Stimulated activated CD4-positive, alpha-beta T cell treated with anti-CD3 and anti-CD28 coated beads, Interleukin-15, amount 100 ng/mL, for 48 hours (primary cell): ENCODE measurements at regions not wholly inside any gene's neighbourhood (a gene's known extent, or its start where the extent isn't known, plus 50 kb on each side); places are given as distances from the start of the nearest gene placed in this dataset.
"Not testable (repeated sequence)": the region's sequence is repeated elsewhere in the genome, so short reads cannot be mapped to it uniquely, and the experiment has no call there.

Source experiments
- DNase-seq, 2 donors: peaks; one replicate each; pipeline ENCODE4 v3.0.0-alpha.2; 2020; ENCODE audit warnings: low read depth in 2 of 2

GRCh38 chr17:34012709-34013375 lies 242.2 kb upstream of the CCL2 start:
- no peak for DNase-seq

DNA sequence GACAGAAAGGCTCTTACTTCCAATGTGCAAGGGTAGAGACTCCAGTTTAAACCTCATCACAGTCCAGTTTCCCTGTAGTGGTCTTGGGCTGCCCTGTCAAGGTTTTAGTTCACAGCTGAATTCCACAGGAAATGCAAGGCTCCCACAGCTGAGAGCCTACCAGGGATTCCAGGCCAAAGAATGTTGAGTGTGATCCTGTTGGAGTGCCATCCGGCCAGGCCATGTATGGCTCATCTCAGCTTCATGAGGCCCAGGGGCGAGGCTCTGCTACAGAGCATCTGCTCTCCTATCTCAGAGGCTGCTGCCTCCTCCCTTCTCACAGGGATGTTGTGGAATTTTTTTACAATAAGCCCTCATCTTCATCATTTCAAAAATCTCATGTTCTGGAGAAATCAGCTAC lies 239.8 kb upstream of the CCL2 start:
- no peak for DNase-seq

DNA sequence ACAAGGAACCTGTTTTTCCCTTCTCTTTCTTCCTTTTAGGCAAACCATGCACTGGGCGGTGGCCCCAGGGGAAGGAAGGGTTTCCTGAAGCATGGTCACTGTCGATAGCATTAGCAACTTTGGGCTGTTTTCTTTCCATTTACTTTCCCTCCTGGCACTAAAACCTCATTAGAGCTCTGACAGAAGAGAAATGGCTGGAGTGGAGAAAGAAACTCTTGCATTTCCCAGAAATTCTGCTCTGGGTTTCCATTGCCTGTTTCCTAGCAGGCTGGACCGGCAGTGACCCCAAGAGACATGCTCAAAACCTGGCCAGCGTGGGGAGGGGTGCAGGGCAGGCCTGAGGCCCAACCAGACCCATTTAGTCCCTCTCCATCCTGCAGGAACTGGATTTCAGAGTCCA lies 230.7 kb upstream of the CCL2 start:
- no peak for DNase-seq

GRCh38 chr17:34024806-34025551 lies 230.1 kb upstream of the CCL2 start:
- no peak for DNase-seq

DNA sequence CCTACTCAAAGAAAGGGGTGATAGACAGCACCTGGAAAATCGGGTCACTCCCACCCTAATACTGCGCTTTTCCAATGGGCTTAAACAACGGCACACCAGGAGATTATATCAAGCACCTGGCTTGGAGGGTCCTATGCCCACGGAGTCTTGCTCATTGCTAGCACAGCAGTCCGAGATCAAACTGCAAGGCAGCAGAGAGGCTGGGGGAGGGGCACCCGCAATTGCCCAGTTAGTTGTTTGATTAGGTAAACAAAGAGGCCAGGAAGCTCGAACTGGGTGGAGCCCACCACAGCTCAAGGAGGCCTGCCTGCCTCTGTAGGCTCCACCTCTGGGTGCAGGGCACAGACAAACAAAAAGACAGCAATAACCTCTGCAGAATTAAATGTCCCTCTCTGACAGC lies 224.5 kb upstream of the CCL2 start:
- DNase-seq, result not testable (repeated sequence)

- not testable (repeated sequence) for DNase-seq
Measured at GRCh38 chr17:34032305-34032704, 222.8 kb upstream of the CCL2 start.

DNA sequence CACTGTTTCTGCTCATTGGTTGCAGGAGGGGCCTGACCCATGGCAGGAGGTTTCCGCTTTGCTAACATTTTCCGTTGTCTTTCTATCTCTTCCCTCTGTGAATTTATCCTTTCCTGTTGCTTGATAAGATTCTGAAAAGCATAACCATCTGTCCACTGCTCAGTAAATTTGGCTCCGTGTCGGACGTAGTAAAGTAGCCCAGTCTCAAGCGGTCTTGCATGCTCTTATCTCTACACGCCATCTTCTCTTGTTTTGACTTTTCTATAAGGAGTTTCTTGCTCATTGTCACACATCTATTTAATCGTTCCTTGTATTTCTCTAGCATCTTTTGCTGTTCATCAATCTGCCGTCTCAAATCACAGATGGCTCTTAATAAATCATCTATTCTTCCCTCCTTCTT lies 216.3 kb upstream of the CCL2 start:
- DNase-seq, result not testable (repeated sequence)

DNA sequence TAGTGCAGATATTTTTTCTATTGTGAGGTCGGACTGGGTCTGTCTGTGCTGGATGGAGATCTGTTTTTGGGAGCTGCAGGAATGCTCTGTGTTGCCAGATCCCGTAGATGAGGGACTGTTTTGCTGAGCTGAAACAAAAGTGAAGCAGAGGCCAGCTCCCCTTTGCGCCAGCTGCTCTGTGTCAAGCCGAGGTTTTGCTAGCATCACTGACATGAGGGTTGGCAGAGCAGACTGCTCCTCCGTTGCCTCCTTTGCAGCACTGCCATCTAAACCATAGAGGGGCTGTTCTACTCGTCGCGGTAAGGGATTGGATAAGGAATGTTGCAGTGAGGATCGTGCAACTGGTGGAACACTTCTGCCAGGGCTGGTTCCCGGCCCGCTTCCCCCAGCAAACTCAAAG lies 215.9 kb upstream of the CCL2 start:
- not testable (repeated sequence) for DNase-seq

DNA sequence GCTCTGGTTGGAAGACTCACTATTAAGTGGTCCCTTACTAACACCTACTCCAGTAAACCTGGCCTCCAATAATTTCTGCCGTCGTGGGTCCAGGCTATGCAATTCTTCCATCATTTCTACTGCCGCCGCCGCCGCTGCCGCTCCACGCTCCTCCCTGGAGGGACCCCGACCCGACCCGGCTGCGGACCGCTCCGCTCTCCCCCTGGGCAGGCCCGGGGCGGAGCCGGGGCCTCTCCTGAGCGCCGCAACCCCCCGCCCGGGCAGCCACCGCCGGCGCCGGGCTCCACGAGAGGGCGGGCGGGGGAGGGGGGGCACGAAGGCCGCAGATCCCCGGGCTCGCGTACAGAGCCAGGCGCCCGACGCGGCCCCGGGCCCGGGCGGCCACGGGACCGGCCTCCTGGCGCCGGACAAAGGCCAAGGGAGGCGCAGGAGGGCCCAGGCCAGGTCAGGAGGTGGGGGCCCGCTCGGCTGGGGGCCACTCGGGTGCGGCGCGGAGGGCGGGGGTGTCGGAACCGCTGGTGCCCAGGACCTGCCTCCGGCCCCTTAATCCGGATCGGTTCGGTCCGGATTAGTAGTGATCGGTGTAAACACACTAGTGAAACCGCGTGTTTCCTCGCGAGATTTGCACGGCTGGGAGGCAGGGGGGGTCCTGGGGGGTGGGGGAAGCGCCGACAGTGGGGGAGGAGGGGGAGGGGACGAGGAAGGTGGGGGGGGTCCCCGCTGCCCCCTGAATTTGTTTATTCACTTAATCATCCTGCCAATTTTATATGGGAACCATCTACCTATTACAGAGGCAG lies 215.1 kb upstream of the CCL2 start:
- not testable (repeated sequence) for DNase-seq

GRCh38 chr17:34045990-34046389 lies 209.1 kb upstream of the CCL2 start:
- no peak for DNase-seq

DNA sequence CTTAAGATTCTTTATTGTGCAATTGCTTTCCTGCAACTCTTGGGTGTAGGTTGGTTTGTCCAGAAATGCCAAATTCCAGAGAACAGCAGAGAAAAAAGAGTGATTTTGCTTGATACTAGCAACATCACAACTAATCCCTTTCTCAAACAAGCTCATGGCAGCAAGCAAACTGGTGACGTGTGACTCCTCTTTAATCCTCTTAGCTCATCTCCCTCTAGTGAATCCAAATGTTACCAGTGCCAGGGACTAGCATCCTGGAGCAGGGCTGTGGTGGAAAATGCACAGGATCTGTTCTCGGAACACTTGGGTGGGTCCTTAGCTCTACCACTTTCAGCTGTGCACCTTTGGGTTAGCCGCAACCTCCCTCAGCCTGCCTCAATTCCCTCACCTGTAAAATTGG lies 204.0 kb upstream of the CCL2 start:
- no peak for DNase-seq

- no peak for DNase-seq
Measured at GRCh38 chr17:34054495-34054894, 200.6 kb upstream of the CCL2 start.

DNA sequence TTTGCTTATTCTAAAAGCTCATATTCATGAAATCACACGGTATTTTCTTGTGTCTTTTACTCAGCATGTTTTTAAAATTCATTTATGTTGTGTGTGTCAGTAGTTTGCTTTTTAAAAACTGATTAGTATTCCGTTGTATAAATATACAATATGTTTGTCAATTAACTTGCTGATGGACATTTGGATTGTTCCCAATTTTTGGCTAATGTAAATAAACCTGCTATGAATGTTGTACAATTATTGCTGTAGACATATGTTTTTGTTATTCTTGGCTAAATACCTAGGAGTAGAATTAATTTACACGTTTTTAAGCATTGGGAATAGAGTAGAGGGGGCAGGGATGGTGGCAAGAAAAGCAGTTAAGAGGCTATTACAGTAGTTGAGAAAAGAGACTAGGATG lies 199.5 kb upstream of the CCL2 start:
- DNase-seq, result no peak

DNA sequence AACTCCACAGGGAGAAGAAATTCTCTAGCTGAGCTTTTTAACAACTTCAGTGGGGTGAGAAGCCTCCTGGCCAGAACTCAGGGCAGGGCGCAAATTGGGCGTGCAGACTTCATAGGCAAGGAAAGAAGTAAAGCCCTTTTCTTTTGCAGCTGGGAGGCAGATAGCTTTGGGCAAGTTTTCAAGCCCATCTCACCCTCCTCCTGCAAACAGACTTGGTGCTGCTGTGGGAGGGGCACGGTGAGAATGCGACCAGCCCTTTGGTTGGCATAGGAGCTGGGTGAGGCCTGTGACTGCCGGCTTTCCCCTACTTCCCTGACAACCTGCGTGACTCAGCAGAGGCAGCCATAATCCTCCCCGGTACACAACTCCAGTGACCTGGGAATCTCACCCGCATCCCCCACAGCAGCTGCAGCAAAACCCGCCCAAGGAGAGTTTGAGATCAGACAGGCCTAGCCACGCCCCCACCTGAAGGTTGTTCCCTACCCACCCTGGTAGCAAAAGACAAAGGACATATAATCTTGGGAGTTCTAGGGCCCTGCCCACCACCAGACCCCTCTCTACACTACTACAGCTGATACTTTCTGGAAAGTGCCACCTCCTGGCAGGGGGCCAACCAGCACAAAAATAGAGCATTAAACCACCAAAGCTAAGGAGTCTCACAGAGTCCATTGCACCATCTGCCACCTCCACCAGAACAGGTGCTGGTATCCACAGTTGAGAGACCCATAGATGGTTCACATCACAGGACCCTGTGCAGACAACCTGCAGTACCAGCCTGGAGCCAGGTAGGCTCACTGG lies 195.5 kb upstream of the CCL2 start:
- no peak for DNase-seq

- DNase-seq, result no peak
Measured at GRCh38 chr17:34066528-34066927, 188.6 kb upstream of the CCL2 start.

- no peak for DNase-seq
Measured at GRCh38 chr17:34067011-34067410, 188.1 kb upstream of the CCL2 start.

DNA sequence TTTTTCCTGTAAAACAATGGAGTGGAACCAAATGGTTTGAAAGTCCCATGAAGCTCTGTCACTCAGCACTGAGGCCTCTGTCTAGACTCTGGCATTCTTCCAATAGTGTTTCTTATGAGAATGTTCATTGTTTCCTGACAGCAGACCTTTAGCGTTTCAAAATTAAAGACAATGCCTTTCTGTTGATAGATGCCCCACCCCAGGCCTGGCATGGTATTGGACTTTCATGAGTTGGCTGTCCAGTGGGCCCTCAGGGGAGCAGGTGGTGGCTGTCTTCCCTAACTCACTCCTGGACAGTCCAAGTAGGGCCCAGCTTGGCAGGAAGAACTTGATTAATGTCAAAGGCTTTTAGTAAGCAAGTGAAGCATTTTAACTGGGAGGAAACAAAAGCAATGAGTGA lies 186.5 kb upstream of the CCL2 start:
- DNase-seq, result no peak

DNA sequence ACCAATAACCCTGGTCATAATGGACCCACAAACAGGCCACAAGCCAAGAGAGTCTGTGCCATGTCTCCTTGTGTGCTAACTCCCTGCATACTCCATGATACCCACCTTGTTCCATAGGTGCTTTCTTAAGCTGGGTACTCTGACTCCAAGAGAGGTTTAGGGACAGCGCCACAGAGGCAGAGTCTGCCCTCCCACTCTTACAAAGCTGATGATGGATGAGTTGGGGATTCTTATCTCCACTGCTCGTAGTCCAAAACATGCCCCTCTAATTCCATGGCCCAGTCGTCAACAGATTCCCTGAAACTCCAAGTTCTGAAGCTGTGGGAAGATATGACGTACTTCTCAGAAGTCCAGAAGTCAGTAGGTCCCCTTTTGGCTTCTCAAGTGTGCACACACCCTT lies 184.4 kb upstream of the CCL2 start:
- no peak for DNase-seq

- DNase-seq, result no peak
Measured at GRCh38 chr17:34071886-34072420, 183.1 kb upstream of the CCL2 start.

DNA sequence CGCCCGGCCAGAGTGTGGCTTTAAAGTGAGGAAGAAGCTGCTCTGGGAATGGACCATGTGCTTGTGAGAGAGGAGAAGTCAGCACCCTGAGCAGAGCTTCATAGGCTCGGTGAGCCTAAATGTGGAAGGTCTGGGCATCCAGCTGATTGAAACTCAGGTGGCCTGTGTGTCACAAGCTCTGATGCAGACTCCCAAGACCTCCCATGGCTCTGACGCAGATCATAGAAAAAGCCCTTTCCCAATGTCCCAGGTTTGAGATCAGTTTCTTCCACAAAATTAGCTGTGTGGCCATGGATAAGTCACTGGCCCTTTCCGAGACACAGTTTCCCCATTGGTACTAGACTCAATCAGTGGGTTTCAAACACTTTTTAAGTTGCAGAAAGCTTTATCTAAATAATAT lies 180.0 kb upstream of the CCL2 start:
- DNase-seq, result no peak

DNA sequence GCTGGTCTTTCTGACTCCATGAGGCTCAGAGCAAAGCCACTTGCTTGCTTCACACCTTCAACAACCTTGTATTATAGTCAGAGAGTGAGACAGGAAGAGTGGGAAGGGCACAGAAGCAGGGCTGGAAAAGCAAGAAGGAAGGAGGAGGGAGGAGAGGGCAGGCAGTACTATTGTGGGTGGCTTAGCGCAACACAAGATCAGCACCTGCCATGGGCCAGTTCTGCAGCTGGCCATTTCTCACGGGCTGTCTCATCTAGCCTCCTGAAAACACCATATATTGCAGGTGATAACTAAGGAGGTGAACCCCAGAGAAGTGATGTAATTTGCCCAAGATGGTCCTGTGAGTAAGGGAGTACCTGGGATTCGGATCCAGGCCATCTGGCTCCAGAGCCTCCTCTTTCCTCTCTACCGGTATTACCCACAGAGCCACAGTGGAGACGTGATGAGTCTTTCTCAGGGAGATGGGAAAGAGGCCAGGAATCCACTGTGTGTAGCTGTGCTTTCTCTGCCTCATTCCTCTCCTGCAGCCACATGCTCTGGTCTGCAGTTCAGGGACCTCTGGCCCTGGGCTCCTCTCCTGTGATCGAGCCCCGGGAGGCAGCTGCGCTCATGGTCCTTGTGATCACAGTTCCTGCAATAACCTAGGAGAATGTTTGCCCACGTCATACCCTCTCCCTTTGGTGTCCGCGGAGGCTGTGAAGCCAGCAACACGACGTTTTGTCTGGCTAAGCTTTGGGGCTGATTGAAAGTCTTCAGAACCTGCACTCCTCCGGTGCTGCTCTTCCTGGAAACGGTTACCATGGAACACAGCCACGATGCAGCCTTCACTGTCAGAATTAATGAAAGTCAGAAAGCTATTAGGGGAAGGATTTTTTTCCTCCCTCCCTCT lies 178.1 kb upstream of the CCL2 start:
- no peak for DNase-seq
